ENCODE measurements at regions not wholly inside any gene's neighbourhood (a gene's known extent, or its start where the extent isn't known, plus 50 kb on each side); places are given as distances from the start of the nearest gene placed in this dataset.

- Histone ChIP-seq H3K9me2 (ENCODE audit: insufficient read depth) (no peaks in the 10 kb centered on the region), H4K20me1 (replicated peaks; ENCODE audit: insufficient read depth) (no peaks in the 10 kb centered on the region), H3K4me1 (ENCODE audit: insufficient read depth) (no peaks in the 10 kb centered on the region), H3F3A (replicated peaks; ENCODE audit: low read depth) (no peaks in the 10 kb centered on the region), H3K27ac (ENCODE audit: low read depth) (no peak overlapping the region), H2AFZ (no peak overlapping the region), H3K79me2 (replicated peaks; ENCODE audit: insufficient read depth) (no peaks in the 10 kb centered on the region), H3K4me3 (no peak overlapping the region), H3K36me3 (ENCODE audit: insufficient read depth) (no peaks in the 10 kb centered on the region), H3K27me3 (ENCODE audit: insufficient read depth) (no peaks in the 10 kb centered on the region), H3K4me2 (no peak overlapping the region)
- H3K36me3 Mint-ChIP-seq (ENCODE audit: low read depth), result peaks cover 29% of the 10 kb centered on the region
- no peak for ATAC-seq
- H3K27me3 Mint-ChIP-seq (ENCODE audit: insufficient read depth, low read depth, poor library complexity), result no peaks in the 10 kb centered on the region
- no peak for TF ChIP-seq EZH2 (IDR thresholded peaks at IDR 0.05; ENCODE audit: low read depth, unreplicated experiment)
- TF ChIP-seq ZNF462 (CRISPR knock-in tag; IDR thresholded peaks at IDR 0.05), result no peak
- TF ChIP-seq EZH2phosphoT487 (IDR thresholded peaks at IDR 0.05; ENCODE audit: unreplicated experiment), result no peak
- TF ChIP-seq NANOG (IDR thresholded peaks at IDR 0.05; ENCODE audit: borderline replicate concordance), result no peak
- TF ChIP-seq JUNB (IDR thresholded peaks at IDR 0.05; ENCODE audit: unreplicated experiment), result no peak
- TF ChIP-seq, protein P1, sequence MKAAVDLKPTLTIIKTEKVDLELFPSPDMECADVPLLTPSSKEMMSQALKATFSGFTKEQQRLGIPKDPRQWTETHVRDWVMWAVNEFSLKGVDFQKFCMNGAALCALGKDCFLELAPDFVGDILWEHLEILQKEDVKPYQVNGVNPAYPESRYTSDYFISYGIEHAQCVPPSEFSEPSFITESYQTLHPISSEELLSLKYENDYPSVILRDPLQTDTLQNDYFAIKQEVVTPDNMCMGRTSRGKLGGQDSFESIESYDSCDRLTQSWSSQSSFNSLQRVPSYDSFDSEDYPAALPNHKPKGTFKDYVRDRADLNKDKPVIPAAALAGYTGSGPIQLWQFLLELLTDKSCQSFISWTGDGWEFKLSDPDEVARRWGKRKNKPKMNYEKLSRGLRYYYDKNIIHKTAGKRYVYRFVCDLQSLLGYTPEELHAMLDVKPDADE (IDR thresholded peaks at IDR 0.05), result no peak
- no peak for TF ChIP-seq ZNF331 (CRISPR knock-in tag; IDR thresholded peaks at IDR 0.05; ENCODE audit: low read depth)
- no peak for TF ChIP-seq CREB1 (CRISPR knock-in tag; IDR thresholded peaks at IDR 0.05; ENCODE audit: low read depth)
- TF ChIP-seq, protein P2, sequence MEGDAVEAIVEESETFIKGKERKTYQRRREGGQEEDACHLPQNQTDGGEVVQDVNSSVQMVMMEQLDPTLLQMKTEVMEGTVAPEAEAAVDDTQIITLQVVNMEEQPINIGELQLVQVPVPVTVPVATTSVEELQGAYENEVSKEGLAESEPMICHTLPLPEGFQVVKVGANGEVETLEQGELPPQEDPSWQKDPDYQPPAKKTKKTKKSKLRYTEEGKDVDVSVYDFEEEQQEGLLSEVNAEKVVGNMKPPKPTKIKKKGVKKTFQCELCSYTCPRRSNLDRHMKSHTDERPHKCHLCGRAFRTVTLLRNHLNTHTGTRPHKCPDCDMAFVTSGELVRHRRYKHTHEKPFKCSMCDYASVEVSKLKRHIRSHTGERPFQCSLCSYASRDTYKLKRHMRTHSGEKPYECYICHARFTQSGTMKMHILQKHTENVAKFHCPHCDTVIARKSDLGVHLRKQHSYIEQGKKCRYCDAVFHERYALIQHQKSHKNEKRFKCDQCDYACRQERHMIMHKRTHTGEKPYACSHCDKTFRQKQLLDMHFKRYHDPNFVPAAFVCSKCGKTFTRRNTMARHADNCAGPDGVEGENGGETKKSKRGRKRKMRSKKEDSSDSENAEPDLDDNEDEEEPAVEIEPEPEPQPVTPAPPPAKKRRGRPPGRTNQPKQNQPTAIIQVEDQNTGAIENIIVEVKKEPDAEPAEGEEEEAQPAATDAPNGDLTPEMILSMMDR (conservative IDR thresholded peaks at IDR 0.05; ENCODE audit: low read depth in 2 of 2), result no peak
- TF ChIP-seq STAT1 (IDR thresholded peaks at IDR 0.05; ENCODE audit: unreplicated experiment), result no peak
- TF ChIP-seq POLR2AphosphoS5 (IDR thresholded peaks at IDR 0.05; ENCODE audit: low read depth), result no peak
- TF ChIP-seq ZNF114 (CRISPR knock-in tag; IDR thresholded peaks at IDR 0.05), result no peak
- no peak for TF ChIP-seq REST (IDR thresholded peaks at IDR 0.05; ENCODE audit: unreplicated experiment)
- H3K9me3 Mint-ChIP-seq, result peaks cover 84% of the 10 kb centered on the region
- no peak for DNase-seq (ENCODE audit: low spot score)
- H3K4me1 Mint-ChIP-seq, result no peaks in the 10 kb centered on the region
- no peak overlapping the region for H3K27ac Mint-ChIP-seq
- H3K4me3 Mint-ChIP-seq, result no peak overlapping the region
Observed at GRCh38 chr7:68406480-68406879, 1191.8 kb upstream of the AUTS2 start.
